ENCODE measurements at regions not wholly inside any gene's neighbourhood (a gene's known extent, or its start where the extent isn't known, plus 50 kb on each side); places are given as distances from the start of the nearest gene placed in this dataset.
A peak's percentile ranks its signal among the peaks of the same experiment; 100 is the strongest.

GRCh38 chr10:10794791-10795191, 222.9 kb upstream of the CELF2 start:
- peak overlapping the region; percentile 5 for H2AFZ ChIP-seq (ENCODE audit: control insufficient read depth, low read length)
- no peaks in the 10 kb centered on the region for H4K20me1 ChIP-seq (ENCODE audit: control insufficient read depth, extremely low read depth, insufficient read depth, low read length)
- H3K27ac ChIP-seq (ENCODE audit: control insufficient read depth, insufficient read depth, low read length): peak overlapping the region; percentile 94

GRCh38 chr10:10796061-10796773, 221.5 kb upstream of the CELF2 start:
- no peaks in the 10 kb centered on the region for H3K9me1 ChIP-seq (ENCODE audit: control insufficient read depth, extremely low read depth, insufficient read depth, low read length)
- dilution Hi-C loops (cut with MboI; ENCODE audit: extremely low pct_ligation_motif_present, low sequenced_read_pairs): no loop called here
- H3K27ac ChIP-seq (ENCODE audit: control insufficient read depth, insufficient read depth, low read length): peak overlapping the region; percentile 78
- no peak overlapping the region for H3K9ac ChIP-seq (ENCODE audit: control insufficient read depth, extremely low read depth, insufficient read depth, low read length)
- no peaks in the 10 kb centered on the region for H4K20me1 ChIP-seq (ENCODE audit: control insufficient read depth, extremely low read depth, insufficient read depth, low read length)
- DNase-seq (ENCODE audit: low read depth, low spot score) (no peak), FAIRE-seq (no peak)
- no peak for TF ChIP-seq EZH2 (IDR thresholded peaks at IDR 0.05; ENCODE audit: low read length)
- TF ChIP-seq CTCF (optimal IDR thresholded peaks at IDR 0.05 in 1 of 3, IDR thresholded peaks at IDR 0.05 in 1 of 3, conservative IDR thresholded peaks at IDR 0.05 in 1 of 3; ENCODE audit: extremely low read depth in 1 of 3, insufficient read depth in 2 of 3, low read length in 3 of 3): no peak
- no peak overlapping the region for H2AFZ ChIP-seq (ENCODE audit: control insufficient read depth, low read length)
- H3K79me2 ChIP-seq (ENCODE audit: control insufficient read depth, insufficient read depth, low read length): peaks cover 6% of the 10 kb centered on the region
- peaks cover 71% of the 10 kb centered on the region for H3K4me1 ChIP-seq (ENCODE audit: control insufficient read depth, extremely low read depth, insufficient read depth, low read length)
- H3K9me3 ChIP-seq (ENCODE audit: control insufficient read depth, low read depth, low read length): no peaks in the 10 kb centered on the region
- no peak overlapping the region for H3K4me3 ChIP-seq (ENCODE audit: control insufficient read depth in 2 of 3, extremely low read depth in 1 of 3, insufficient read depth in 2 of 3, low read depth in 1 of 3, low read length in 3 of 3)
- no peaks in the 10 kb centered on the region for H3K27me3 ChIP-seq (ENCODE audit: control insufficient read depth, extremely low read depth, insufficient read depth, low read length)
- H3K4me2 ChIP-seq (ENCODE audit: control insufficient read depth, extremely low read depth, insufficient read depth, low read depth, low read length): peak overlapping the region; percentile 71
- peaks cover 0 to 3% of the 10 kb centered on the region in 2 experiments for H3K36me3 ChIP-seq (ENCODE audit: control insufficient read depth in 2 of 2, extremely low read depth in 1 of 2, insufficient read depth in 2 of 2, low read length in 2 of 2)

More at GRCh38 chr10:10794791-10795191, 222.9 kb upstream of the CELF2 start:
- H3K4me3 ChIP-seq (ENCODE audit: control insufficient read depth in 2 of 3, extremely low read depth in 1 of 3, insufficient read depth in 2 of 3, low read depth in 1 of 3, low read length in 3 of 3): peak overlapping the region; percentile 50 to 76 (median 66)
- DNase-seq (ENCODE audit: low read depth, low spot score) (no peak), FAIRE-seq (peak; percentile 98)
- dilution Hi-C loops (cut with MboI; ENCODE audit: extremely low pct_ligation_motif_present, low sequenced_read_pairs): no loop called here
- no peak for TF ChIP-seq EZH2 (IDR thresholded peaks at IDR 0.05; ENCODE audit: low read length)
- TF ChIP-seq CTCF (optimal IDR thresholded peaks at IDR 0.05 in 1 of 3, IDR thresholded peaks at IDR 0.05 in 1 of 3, conservative IDR thresholded peaks at IDR 0.05 in 1 of 3; ENCODE audit: extremely low read depth in 1 of 3, insufficient read depth in 2 of 3, low read length in 3 of 3): no peak
- no peaks in the 10 kb centered on the region for H3K9me3 ChIP-seq (ENCODE audit: control insufficient read depth, low read depth, low read length)
- peaks cover 68% of the 10 kb centered on the region for H3K4me1 ChIP-seq (ENCODE audit: control insufficient read depth, extremely low read depth, insufficient read depth, low read length)
- H3K36me3 ChIP-seq (ENCODE audit: control insufficient read depth in 2 of 2, extremely low read depth in 1 of 2, insufficient read depth in 2 of 2, low read length in 2 of 2): peaks cover 0 to 5% of the 10 kb centered on the region in 2 experiments
- H3K27me3 ChIP-seq (ENCODE audit: control insufficient read depth, extremely low read depth, insufficient read depth, low read length): no peaks in the 10 kb centered on the region
- peak overlapping the region; percentile 60 for H3K9ac ChIP-seq (ENCODE audit: control insufficient read depth, extremely low read depth, insufficient read depth, low read length)
- no peaks in the 10 kb centered on the region for H3K9me1 ChIP-seq (ENCODE audit: control insufficient read depth, extremely low read depth, insufficient read depth, low read length)
- peaks cover 13% of the 10 kb centered on the region for H3K79me2 ChIP-seq (ENCODE audit: control insufficient read depth, insufficient read depth, low read length)
- peak overlapping the region; percentile 80 for H3K4me2 ChIP-seq (ENCODE audit: control insufficient read depth, extremely low read depth, insufficient read depth, low read depth, low read length)
